Uterus (tissue), 2 donors: ENCODE measurements at regions not wholly inside any gene's neighbourhood (a gene's known extent, or its start where the extent isn't known, plus 50 kb on each side); places are given as distances from the start of the nearest gene placed in this dataset.

ENCODE experiments used
- POLR2A ChIP-seq, 2 donors: fragments of 450-650 bp; IDR thresholded peaks; one replicate each; pipeline ENCODE4 v1.6.1; 2016; ENCODE audit warnings: antibody characterized with exemption in 2 of 2, mild to moderate bottlenecking in 1 of 2, moderate library complexity in 1 of 2
- TF ChIP-seq, protein P1 (sequence below), 4 experiments: fragments of 200-600 bp in 2 of 4; fragments of 450-650 bp in 2 of 4; sonication (generic) in 2 of 4; IDR thresholded peaks; one replicate each; pipeline ENCODE4 v1.5.1; 2016 to 2019; ENCODE audit warnings: antibody characterized with exemption in 4 of 4, mild to moderate bottlenecking in 2 of 4, moderate library complexity in 1 of 4

DNA sequence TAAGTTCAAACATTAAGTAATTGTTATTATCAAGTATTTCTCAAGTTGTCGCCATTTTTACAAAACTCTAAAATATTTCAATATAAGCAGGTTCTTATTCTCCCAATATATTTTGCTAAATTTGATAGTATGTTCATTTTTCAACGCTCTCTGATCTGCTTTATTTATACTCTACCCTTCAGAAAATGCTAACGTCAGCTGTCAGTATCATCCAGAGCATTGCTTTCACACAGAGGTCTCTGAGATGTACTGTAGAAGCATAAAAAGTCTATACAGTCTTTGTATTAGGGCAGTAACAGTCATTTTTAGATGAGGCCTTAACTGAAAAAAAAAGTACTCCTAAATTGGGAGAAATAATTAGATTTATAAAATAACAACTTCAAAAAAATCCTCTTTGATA lies 533.1 kb upstream of the LRFN5 start:
- TF ChIP-seq POLR2A (IDR thresholded peaks at IDR 0.05) = no peak
- TF ChIP-seq, protein P1, sequence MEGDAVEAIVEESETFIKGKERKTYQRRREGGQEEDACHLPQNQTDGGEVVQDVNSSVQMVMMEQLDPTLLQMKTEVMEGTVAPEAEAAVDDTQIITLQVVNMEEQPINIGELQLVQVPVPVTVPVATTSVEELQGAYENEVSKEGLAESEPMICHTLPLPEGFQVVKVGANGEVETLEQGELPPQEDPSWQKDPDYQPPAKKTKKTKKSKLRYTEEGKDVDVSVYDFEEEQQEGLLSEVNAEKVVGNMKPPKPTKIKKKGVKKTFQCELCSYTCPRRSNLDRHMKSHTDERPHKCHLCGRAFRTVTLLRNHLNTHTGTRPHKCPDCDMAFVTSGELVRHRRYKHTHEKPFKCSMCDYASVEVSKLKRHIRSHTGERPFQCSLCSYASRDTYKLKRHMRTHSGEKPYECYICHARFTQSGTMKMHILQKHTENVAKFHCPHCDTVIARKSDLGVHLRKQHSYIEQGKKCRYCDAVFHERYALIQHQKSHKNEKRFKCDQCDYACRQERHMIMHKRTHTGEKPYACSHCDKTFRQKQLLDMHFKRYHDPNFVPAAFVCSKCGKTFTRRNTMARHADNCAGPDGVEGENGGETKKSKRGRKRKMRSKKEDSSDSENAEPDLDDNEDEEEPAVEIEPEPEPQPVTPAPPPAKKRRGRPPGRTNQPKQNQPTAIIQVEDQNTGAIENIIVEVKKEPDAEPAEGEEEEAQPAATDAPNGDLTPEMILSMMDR (IDR thresholded peaks at IDR 0.05) = no peak
